ENCODE measurements at regions not wholly inside any gene's neighbourhood (a gene's known extent, or its start where the extent isn't known, plus 50 kb on each side); places are given as distances from the start of the nearest gene placed in this dataset.

GRCh38 chr4:137299281-137299680 is 233.0 kb downstream of the PCDH18 start:
- no peak for TF ChIP-seq CTCF (IDR thresholded peaks at IDR 0.05; ENCODE audit: insufficient read depth, low read length, missing control alignments)
- H3K4me3 ChIP-seq (ENCODE audit: low read depth, low read length), result no peak overlapping the region
- POLR2A ChIA-PET, result interaction anchor here (0.6 kb wide), 1 partner anchor 244 kb away, joined by 3 read pairs; no protein-coding TSS in a partner anchor
- no peak for DNase-seq (ENCODE audit: low read depth, low spot score)
- CTCF ChIA-PET, result no interaction called here

GRCh38 chr4:137293281-137293680 is 239.0 kb downstream of the PCDH18 start:
- no peak for TF ChIP-seq CTCF (IDR thresholded peaks at IDR 0.05; ENCODE audit: insufficient read depth, low read length, missing control alignments)
- POLR2A ChIA-PET, result no interaction called here
- H3K4me3 ChIP-seq (ENCODE audit: low read depth, low read length), result no peak overlapping the region
- CTCF ChIA-PET, result interaction anchor here (1.5 kb wide), 1 partner anchor 13 kb away, joined by 3 read pairs; no protein-coding TSS in a partner anchor
- DNase-seq (ENCODE audit: low read depth, low spot score), result no peak

- TF ChIP-seq CTCF (IDR thresholded peaks at IDR 0.05; ENCODE audit: insufficient read depth, low read length, missing control alignments), result peak; percentile 28
- H3K4me3 ChIP-seq (ENCODE audit: low read depth, low read length), result no peak overlapping the region
- POLR2A ChIA-PET, result no interaction called here
- DNase-seq (ENCODE audit: low read depth, low spot score), result no peak
- CTCF ChIA-PET, result interaction anchor here (0.9 kb wide), 1 partner anchor 10 kb away, joined by 4 read pairs; no protein-coding TSS in a partner anchor
These were observed 248.6 kb downstream of the PCDH18 start for GRCh38 chr4:137283737-137284136.

GRCh38 chr4:137278431-137278830 is 253.9 kb downstream of the PCDH18 start:
- no peak for TF ChIP-seq CTCF (IDR thresholded peaks at IDR 0.05; ENCODE audit: insufficient read depth, low read length, missing control alignments)
- no peak overlapping the region for H3K4me3 ChIP-seq (ENCODE audit: low read depth, low read length)
- ChIA-PET POLR2A (no interaction called here), CTCF (interaction anchor here (1.3 kb wide), 1 partner anchor 253 kb away, joined by 3 read pairs; no protein-coding TSS in a partner anchor)
- DNase-seq (ENCODE audit: low read depth, low spot score), result no peak

- no peak for TF ChIP-seq CTCF (IDR thresholded peaks at IDR 0.05; ENCODE audit: insufficient read depth, low read length, missing control alignments)
- no peak overlapping the region for H3K4me3 ChIP-seq (ENCODE audit: low read depth, low read length)
- ChIA-PET CTCF (interaction anchor here (1.4 kb wide), 1 partner anchor 9 kb away, joined by 4 read pairs; no protein-coding TSS in a partner anchor), POLR2A (no interaction called here)
- no peak for DNase-seq (ENCODE audit: low read depth, low spot score)
These were observed 257.9 kb downstream of the PCDH18 start for GRCh38 chr4:137274404-137274803.

- CTCF ChIA-PET, result interaction anchor here (1.0 kb wide), 1 partner anchor 9 kb away, joined by 3 read pairs; no protein-coding TSS in a partner anchor
- no peak overlapping the region for H3K4me3 ChIP-seq (ENCODE audit: low read depth, low read length)
- POLR2A ChIA-PET, result interaction anchor here (0.8 kb wide), 1 partner anchor 12 kb away, joined by 3 read pairs; no protein-coding TSS in a partner anchor
- DNase-seq (ENCODE audit: low read depth, low spot score), result no peak
- no peak for TF ChIP-seq CTCF (IDR thresholded peaks at IDR 0.05; ENCODE audit: insufficient read depth, low read length, missing control alignments)
These were observed 265.3 kb downstream of the PCDH18 start for GRCh38 chr4:137267024-137267423.
